Ovary (tissue), 7 donors: ENCODE measurements at regions not wholly inside any gene's neighbourhood (a gene's known extent, or its start where the extent isn't known, plus 50 kb on each side); places are given as distances from the start of the nearest gene placed in this dataset.
A peak's percentile ranks its signal among the peaks of the same experiment; 100 is the strongest.
"Not testable (repeated sequence)": the region's sequence is repeated elsewhere in the genome, so short reads cannot be mapped to it uniquely, and the experiment has no call there.

Source experiments
- DNase-seq, 5 donors: peaks; one replicate each; pipeline ENCODE4 v3.0.0-alpha.2; 2019 to 2020
- H3K27ac ChIP-seq, 2 donors: fragments of 200-600 bp; one replicate each; pipeline versions ENCODE4 v1.5.1 to v1.8.0; 2019 to 2022
- H3K27me3 ChIP-seq: fragments of 200-600 bp; one replicate; pipeline ENCODE4 v1.8.0; 2022
- H3K36me3 ChIP-seq: fragments of 200-600 bp; sonication (generic); one replicate; pipeline ENCODE4 v1.5.1; 2019
- H3K4me1 ChIP-seq: one replicate; pipeline ENCODE4 v1.8.1; 2013; ENCODE audit warnings: mild to moderate bottlenecking, moderate library complexity; ENCODE audit not compliant: insufficient read depth
- H3K4me3 ChIP-seq: fragments of 200-600 bp; sonication (generic); one replicate; pipeline ENCODE4 v1.5.1; 2017
- H3K9me3 ChIP-seq, 2 donors: fragments of 200-600 bp in 1 of 2; sonication (generic) in 1 of 2; one replicate each; pipeline versions ENCODE4 v1.5.1 to v1.8.1; 2013 to 2019; ENCODE audit warnings: mild to moderate bottlenecking in 1 of 2, moderate library complexity in 1 of 2
- EP300 ChIP-seq: sonication (generic); formaldehyde crosslinking; IDR thresholded peaks from one replicate; pipeline ENCODE4 v1.6.1; 2017; ENCODE audit warnings: antibody characterized with exemption
- POLR2A ChIP-seq: fragments of 450-650 bp; IDR thresholded peaks from one replicate; pipeline ENCODE4 v1.6.1; 2017; ENCODE audit warnings: antibody characterized with exemption, mild to moderate bottlenecking, moderate library complexity
- WGBS, 3 donors: extraction: QIAGEN DNeasy Blood & Tissue Kit in 1 of 3; methylation state at CpG; one replicate each; pipeline versions ENCODE4 v1.1.5 to v1.1.7; 2013 to 2017; 5-methylcytosine and 5-hydroxymethylcytosine counted together
- intact Hi-C, 4 donors: fragments of 100-400 bp; cut with DNase I; formaldehyde crosslinking; loops; one replicate each; pipeline versions ENCODE4 v1.11.0 to v1.15.1; 2022 to 2023
- TF ChIP-seq, protein P1 (sequence below), 3 donors: fragments of 450-650 bp in 2 of 3; fragments of 200-600 bp in 1 of 3; IDR thresholded peaks; one replicate each; pipeline versions ENCODE4 v1.5.1 to v1.8.0; 2016 to 2022; ENCODE audit warnings: antibody characterized with exemption in 3 of 3, mild to moderate bottlenecking in 1 of 3
- donor health status: DM: no; HTN: no; CAD: no; lungs with moderate emphysema.
- donor health status: DM: no; HTN: no; CAD: no.
- donor health status: Bipolar disorder and iron deficiency.
- donor health status: DM: no; HTN: no; CAD: no.
- donor health status: DM: yes; HTN: yes; CAD: no.

DNA sequence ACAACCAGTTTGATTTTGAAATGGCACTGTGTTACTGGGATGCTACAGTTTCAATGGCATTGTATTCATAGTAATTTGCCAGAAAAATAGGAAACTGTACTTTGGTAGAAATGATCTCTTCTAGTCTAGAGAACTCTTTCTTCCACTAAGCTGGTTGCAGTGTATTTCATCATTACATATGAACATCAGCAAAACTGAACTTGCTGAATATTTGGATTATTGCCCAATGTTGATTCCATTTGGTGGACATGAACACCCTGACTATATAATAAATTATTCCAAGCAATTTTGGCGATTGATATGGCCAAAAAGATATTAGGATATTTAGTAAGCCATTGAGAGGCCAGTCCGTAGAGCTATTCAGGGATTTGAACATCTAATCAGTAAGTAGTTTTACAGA, 191.8 kb upstream of the CXorf66 start:
- 59 to 70% (median 67%) methylated on average over 2 of the region's 2 CpGs for WGBS, 3 donors
- no peaks in the 10 kb centered on the region for H3K36me3 ChIP-seq
- no peaks in the 10 kb centered on the region for H3K27me3 ChIP-seq
- no peaks in the 10 kb centered on the region for H3K9me3 ChIP-seq
- no peak overlapping the region for H3K4me3 ChIP-seq
- H3K27ac ChIP-seq: no peak overlapping the region
- intact Hi-C loops: loop anchor here in 1 of 4 donors (10.0 kb wide), 1 partner anchor 92 kb away; no protein-coding TSS in a partner anchor
- TF ChIP-seq EP300 (no peak), POLR2A (no peak)
- TF ChIP-seq, protein P1, sequence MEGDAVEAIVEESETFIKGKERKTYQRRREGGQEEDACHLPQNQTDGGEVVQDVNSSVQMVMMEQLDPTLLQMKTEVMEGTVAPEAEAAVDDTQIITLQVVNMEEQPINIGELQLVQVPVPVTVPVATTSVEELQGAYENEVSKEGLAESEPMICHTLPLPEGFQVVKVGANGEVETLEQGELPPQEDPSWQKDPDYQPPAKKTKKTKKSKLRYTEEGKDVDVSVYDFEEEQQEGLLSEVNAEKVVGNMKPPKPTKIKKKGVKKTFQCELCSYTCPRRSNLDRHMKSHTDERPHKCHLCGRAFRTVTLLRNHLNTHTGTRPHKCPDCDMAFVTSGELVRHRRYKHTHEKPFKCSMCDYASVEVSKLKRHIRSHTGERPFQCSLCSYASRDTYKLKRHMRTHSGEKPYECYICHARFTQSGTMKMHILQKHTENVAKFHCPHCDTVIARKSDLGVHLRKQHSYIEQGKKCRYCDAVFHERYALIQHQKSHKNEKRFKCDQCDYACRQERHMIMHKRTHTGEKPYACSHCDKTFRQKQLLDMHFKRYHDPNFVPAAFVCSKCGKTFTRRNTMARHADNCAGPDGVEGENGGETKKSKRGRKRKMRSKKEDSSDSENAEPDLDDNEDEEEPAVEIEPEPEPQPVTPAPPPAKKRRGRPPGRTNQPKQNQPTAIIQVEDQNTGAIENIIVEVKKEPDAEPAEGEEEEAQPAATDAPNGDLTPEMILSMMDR (IDR thresholded peaks at IDR 0.05): no peak
- DNase-seq: no peak
- no peaks in the 10 kb centered on the region for H3K4me1 ChIP-seq

- 68 to 77% (median 73%) methylated on average over 4 of the region's 4 CpGs for WGBS, 3 donors
- TF ChIP-seq EP300 (no peak), POLR2A (no peak)
- TF ChIP-seq, protein P1 (IDR thresholded peaks at IDR 0.05): no peak
- H3K4me1 ChIP-seq: no peaks in the 10 kb centered on the region
- intact Hi-C loops: loop anchor here in 1 of 4 donors (10.0 kb wide), 1 partner anchor 87 kb away; no protein-coding TSS in a partner anchor
- H3K36me3 ChIP-seq: no peaks in the 10 kb centered on the region
- no peak overlapping the region for H3K4me3 ChIP-seq
- H3K9me3 ChIP-seq: no peaks in the 10 kb centered on the region
- no peaks in the 10 kb centered on the region for H3K27me3 ChIP-seq
- H3K27ac ChIP-seq: no peak overlapping the region
- DNase-seq: no peak
Measured at GRCh38 chrX:140151316-140151715, 186.0 kb upstream of the CXorf66 start.

- Histone ChIP-seq H3K4me1 (no peaks in the 10 kb centered on the region), H3K4me3 (no peak overlapping the region), H3K36me3 (no peaks in the 10 kb centered on the region), H3K9me3 (no peaks in the 10 kb centered on the region), H3K27ac (no peak overlapping the region), H3K27me3 (no peaks in the 10 kb centered on the region)
- intact Hi-C loops: loop anchor here in 1 of 4 donors (10.0 kb wide), 1 partner anchor 85 kb away; no protein-coding TSS in a partner anchor
- no peak for DNase-seq
- TF ChIP-seq, protein P1 (IDR thresholded peaks at IDR 0.05): no peak
- no peak for TF ChIP-seq EP300
- no peak for TF ChIP-seq POLR2A
Measured at GRCh38 chrX:140149761-140150160, 184.4 kb upstream of the CXorf66 start.

DNA sequence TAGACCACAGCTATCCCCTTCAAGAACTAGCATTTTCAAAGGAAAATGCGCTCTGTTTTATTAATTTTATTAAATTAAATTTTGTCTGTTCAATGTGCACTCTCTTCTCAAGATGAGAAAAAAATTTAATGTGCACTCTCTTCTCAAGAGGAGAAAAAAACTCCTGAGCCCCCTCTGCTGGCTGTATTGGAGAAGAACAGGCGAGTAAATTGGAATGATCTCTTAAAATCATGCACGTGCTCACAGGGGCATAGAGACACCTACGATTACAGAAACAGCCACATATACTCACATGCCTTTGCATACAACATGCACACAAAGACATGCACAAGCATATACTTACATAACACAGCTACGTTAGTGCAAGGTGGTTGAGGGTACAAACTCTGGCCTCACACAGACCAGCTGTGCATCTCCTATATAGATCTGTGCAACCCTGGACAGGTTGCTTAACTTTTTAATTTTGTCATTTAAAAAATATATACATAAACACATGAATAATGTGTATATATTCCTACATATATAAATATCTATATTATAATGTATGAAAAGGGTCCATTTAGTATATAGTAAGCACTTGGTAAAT, 176.2 kb upstream of the CXorf66 start:
- no peaks in the 10 kb centered on the region for H3K4me1 ChIP-seq
- intact Hi-C loops: no loop called here
- 1 to 3% (median 2%) methylated on average over 5 of the region's 5 CpGs for WGBS, 3 donors
- H3K4me3 ChIP-seq: no peak overlapping the region
- H3K27ac ChIP-seq: no peak overlapping the region
- TF ChIP-seq POLR2A (no peak), EP300 (no peak)
- TF ChIP-seq, protein P1 (IDR thresholded peaks at IDR 0.05): peak in 1 of 3 donors; percentile 32
- H3K9me3 ChIP-seq: no peaks in the 10 kb centered on the region
- H3K36me3 ChIP-seq: no peaks in the 10 kb centered on the region
- H3K27me3 ChIP-seq: no peaks in the 10 kb centered on the region
- DNase-seq: peak in 2 of 5 donors; percentile 10 to 27

DNA sequence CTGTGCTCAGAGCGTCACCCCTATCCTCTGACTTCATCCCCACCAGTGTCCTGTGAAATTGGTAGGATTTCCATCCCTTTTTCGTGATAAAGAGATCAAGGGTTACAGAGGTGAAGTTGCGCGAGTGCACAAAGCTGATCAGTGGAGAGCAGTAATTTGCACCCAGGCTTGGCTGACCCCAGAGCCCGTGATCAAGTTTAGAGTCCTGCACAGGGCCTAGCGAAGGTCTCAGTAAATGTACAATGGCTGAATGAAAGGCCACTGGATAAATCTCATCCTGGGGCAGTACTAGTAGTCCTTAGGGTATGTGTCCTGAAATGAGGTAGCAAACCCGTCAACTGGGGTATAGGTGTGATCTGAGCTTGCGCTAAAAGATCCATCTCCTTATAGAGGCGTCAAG, 173.2 kb upstream of the CXorf66 start:
- not testable (repeated sequence) for H3K9me3 ChIP-seq, H3K27ac ChIP-seq, H3K27me3 ChIP-seq, H3K4me3 ChIP-seq, H3K36me3 ChIP-seq, H3K4me1 ChIP-seq, DNase-seq
- intact Hi-C loops: loop anchor here in 2 of 4 donors (1.0 to 5.0 kb wide), 2 partner anchors 61 to 62 kb away; no protein-coding TSS in a partner anchor
- WGBS, 3 donors: 84 to 88% (median 84%) methylated on average over 9 of the region's 9 CpGs

GRCh38 chrX:140138065-140138464, 172.7 kb upstream of the CXorf66 start:
- H3K27me3 ChIP-seq, H3K4me3 ChIP-seq, H3K9me3 ChIP-seq, H3K36me3 ChIP-seq, H3K4me1 ChIP-seq, DNase-seq, H3K27ac ChIP-seq: not testable (repeated sequence)
- intact Hi-C loops: loop anchor here in 2 of 4 donors (1.0 to 5.0 kb wide), 2 partner anchors 61 to 62 kb away; no protein-coding TSS in a partner anchor
- 76 to 90% (median 87%) methylated on average over 1 to 2 of the region's 3 CpGs for WGBS, 3 donors
